Right lobe of liver (tissue), 4 donors: ENCODE measurements at regions not wholly inside any gene's neighbourhood (a gene's known extent, or its start where the extent isn't known, plus 50 kb on each side); places are given as distances from the start of the nearest gene placed in this dataset.

Experiments used
- CTCF ChIP-seq, 4 donors: fragments of 200-600 bp in 3 of 4; fragments of 450-650 bp in 1 of 4; IDR thresholded peaks; one replicate each; pipeline versions ENCODE4 v1.5.1 to v1.8.0; 2016 to 2022; ENCODE audit warnings: antibody characterized with exemption in 4 of 4, mild to moderate bottlenecking in 2 of 4
- POLR2A ChIP-seq: fragments of 450-650 bp; IDR thresholded peaks from one replicate; pipeline ENCODE4 v1.6.1; 2017; ENCODE audit warnings: antibody characterized with exemption, mild to moderate bottlenecking
- donor health status: DM: no; HTN: no; CAD: no.
- donor health status: DM: no; HTN: no; CAD: no.
- donor health status: DM: no; HTN: yes; CAD: no.

GRCh38 chr5:51276250-51276649, 107.0 kb upstream of the ISL1 start:
- no peak for TF ChIP-seq CTCF (IDR thresholded peaks at IDR 0.05)
- TF ChIP-seq POLR2A: no peak
